OCI-LY7 (cell line): ENCODE measurements at regions not wholly inside any gene's neighbourhood (a gene's known extent, or its start where the extent isn't known, plus 50 kb on each side); places are given as distances from the start of the nearest gene placed in this dataset.

Experiments used
- BruUV-seq: library from RNA; stranded (reverse); fragments of 400-500 nt; replicated peaks from 2 replicates; lab custom pipeline; 2021; lab: Mats Ljungman, UMichigan
- CTCF ChIA-PET: fragments of 300-600 bp; sonication (Branson Sonifier 250); formaldehyde crosslinking; loops from one replicate; lab custom pipeline; 2022; ENCODE audit warnings: antibody characterized with exemption; ENCODE audit not compliant: unreplicated experiment; lab: Charles Lee
- POLR2A ChIA-PET: fragments of 300-600 bp; sonication (Branson Sonifier 250); formaldehyde crosslinking; loops from one replicate; lab custom pipeline; 2022; ENCODE audit warnings: antibody characterized with exemption; lab: Charles Lee
- DNase-seq: peaks from one replicate; pipeline ENCODE4 v3.0.0-alpha.2; 2015; ENCODE audit warnings: low spot score
- H2AFZ ChIP-seq: fragments of 200-600 bp; sonication (generic), shearing (Covaris generic); 2 replicates; pipeline ENCODE4 v1.6.1; 2014; ENCODE audit warnings: mild to moderate bottlenecking, antibody characterized with exemption, low read length, moderate library complexity
- H3K27ac ChIP-seq: fragments of 200-600 bp; sonication (generic); 2 replicates; pipeline ENCODE4 v1.5.1; 2014; ENCODE audit warnings: mixed run types, low read depth, mild to moderate bottlenecking, moderate library complexity, low read length, inconsistent platforms; ENCODE audit not compliant: poor library complexity, severe bottlenecking
- H3K36me3 ChIP-seq: fragments of 200-600 bp; sonication (generic); 2 replicates; pipeline ENCODE4 v1.6.1; 2014; ENCODE audit warnings: mild to moderate bottlenecking, antibody characterized with exemption, low read length, moderate library complexity, mixed read lengths; ENCODE audit not compliant: insufficient read depth
- H3K4me1 ChIP-seq: fragments of 200-600 bp; sonication (generic); 2 replicates; pipeline ENCODE4 v1.5.1; 2014; ENCODE audit warnings: mild to moderate bottlenecking, low read length; ENCODE audit not compliant: insufficient read depth, poor library complexity, severe bottlenecking
- H3K4me2 ChIP-seq: fragments of 200-600 bp; sonication (generic); 2 replicates; pipeline ENCODE4 v1.6.1; 2014; ENCODE audit warnings: mild to moderate bottlenecking, low read length
- H3K4me3 ChIP-seq: fragments of 200-600 bp; sonication (generic); 2 replicates; pipeline ENCODE4 v1.5.1; 2014; ENCODE audit warnings: mild to moderate bottlenecking, low read depth, low read length; ENCODE audit not compliant: poor library complexity, severe bottlenecking
- H3K79me2 ChIP-seq: fragments of 200-600 bp; sonication (generic); 2 replicates; pipeline ENCODE4 v1.6.1; 2016; ENCODE audit warnings: low read depth, mild to moderate bottlenecking, low read length, moderate library complexity, mixed read lengths; ENCODE audit not compliant: insufficient read depth
- H3K9me2 ChIP-seq: fragments of 200-600 bp; sonication (generic); 2 replicates; pipeline ENCODE4 v1.6.1; 2016; ENCODE audit warnings: mild to moderate bottlenecking, low read length, mixed read lengths; ENCODE audit not compliant: insufficient read depth
- H3K9me3 ChIP-seq: fragments of 200-600 bp; sonication (generic); 2 replicates; pipeline ENCODE4 v1.6.1; 2014; ENCODE audit warnings: mild to moderate bottlenecking, mixed run types, low read length, mixed read lengths
- H4K20me1 ChIP-seq: fragments of 200-600 bp; sonication (generic); 2 replicates; pipeline ENCODE4 v1.6.1; 2014; ENCODE audit warnings: mild to moderate bottlenecking, antibody characterized with exemption, low read length, moderate library complexity, mixed read lengths; ENCODE audit not compliant: insufficient read depth
- CTCF ChIP-seq: fragments of 200-600 bp; sonication (generic); conservative IDR thresholded peaks from 2 replicates; pipeline ENCODE4 v1.5.1; 2014; ENCODE audit warnings: mild to moderate bottlenecking, antibody characterized with exemption, low read length, moderate library complexity, mixed read lengths
- EZH2phosphoT487 ChIP-seq: fragments of 200-600 bp; sonication (generic); IDR thresholded peaks from 2 replicates; pipeline ENCODE4 v1.6.1; 2018; ENCODE audit warnings: low read depth, borderline replicate concordance, mild to moderate bottlenecking, mixed run types, antibody characterized with exemption, low read length, moderate library complexity, mixed read lengths
- intact Hi-C: fragments of 100-400 bp; cut with micrococcal nuclease; formaldehyde crosslinking; loops from one replicate; pipeline ENCODE4 v1.10.0; 2022; ENCODE audit not compliant: unreplicated experiment

- Histone ChIP-seq H3K9me2 (no peaks in the 10 kb centered on the region), H3K36me3 (no peaks in the 10 kb centered on the region), H3K4me2 (no peak overlapping the region), H3K4me1 (no peaks in the 10 kb centered on the region), H3K4me3 (no peak overlapping the region), H3K79me2 (no peaks in the 10 kb centered on the region), H4K20me1 (no peaks in the 10 kb centered on the region), H3K27ac (no peak overlapping the region), H3K9me3 (no peaks in the 10 kb centered on the region), H2AFZ (no peak overlapping the region)
- CTCF ChIA-PET: no interaction called here
- no peak for DNase-seq
- POLR2A ChIA-PET: interaction anchor here (0.6 to 1.6 kb wide), 3 partner anchors 20 to 330 kb away, joined by 3 to 5 read pairs (median 3); partner anchors contain the start of gene ATP23
- TF ChIP-seq CTCF (no peak), EZH2phosphoT487 (no peak)
- intact Hi-C loops: no loop called here
- BruUV-seq: no TSS peak
These were observed 329.8 kb downstream of the ATP23 start for GRCh38 chr12:58270966-58271705.

- H3K9me3 ChIP-seq: no peaks in the 10 kb centered on the region
- H3K36me3 ChIP-seq: no peaks in the 10 kb centered on the region
- no peak overlapping the region for H3K27ac ChIP-seq
- H2AFZ ChIP-seq: no peak overlapping the region
- no peaks in the 10 kb centered on the region for H3K79me2 ChIP-seq
- H3K4me2 ChIP-seq: no peak overlapping the region
- no TSS peak for BruUV-seq
- H3K4me1 ChIP-seq: no peaks in the 10 kb centered on the region
- ChIA-PET CTCF (no interaction called here), POLR2A (no interaction called here)
- no peak for TF ChIP-seq CTCF
- no peak for TF ChIP-seq EZH2phosphoT487
- H3K4me3 ChIP-seq: no peak overlapping the region
- no peaks in the 10 kb centered on the region for H3K9me2 ChIP-seq
- no peaks in the 10 kb centered on the region for H4K20me1 ChIP-seq
- no peak for DNase-seq
- intact Hi-C loops: no loop called here
These were observed 331.1 kb downstream of the ATP23 start for GRCh38 chr12:58272461-58272860.

- ChIA-PET POLR2A (no interaction called here), CTCF (no interaction called here)
- H3K79me2 ChIP-seq: no peaks in the 10 kb centered on the region
- H4K20me1 ChIP-seq: no peaks in the 10 kb centered on the region
- no peak for DNase-seq
- intact Hi-C loops: no loop called here
- H3K9me3 ChIP-seq: 0 out of 2 replicates have a peak, but pooled peaks cover 11% of the 10 kb centered on the region
- no peaks in the 10 kb centered on the region for H3K36me3 ChIP-seq
- TF ChIP-seq EZH2phosphoT487: no peak
- no peak for TF ChIP-seq CTCF
- H2AFZ ChIP-seq: no peak overlapping the region
- no peaks in the 10 kb centered on the region for H3K4me1 ChIP-seq
- no peak overlapping the region for H3K27ac ChIP-seq
- H3K9me2 ChIP-seq: no peaks in the 10 kb centered on the region
- no peak overlapping the region for H3K4me2 ChIP-seq
- BruUV-seq: no TSS peak
- no peak overlapping the region for H3K4me3 ChIP-seq
These were observed 335.9 kb downstream of the ATP23 start for GRCh38 chr12:58277231-58277630.
